ENCODE measurements at regions not wholly inside any gene's neighbourhood (a gene's known extent, or its start where the extent isn't known, plus 50 kb on each side); places are given as distances from the start of the nearest gene placed in this dataset.

- no peak for DNase-seq
Observed at GRCh38 chr16:62676306-62676705, 640.1 kb upstream of the CDH8 start.

DNA sequence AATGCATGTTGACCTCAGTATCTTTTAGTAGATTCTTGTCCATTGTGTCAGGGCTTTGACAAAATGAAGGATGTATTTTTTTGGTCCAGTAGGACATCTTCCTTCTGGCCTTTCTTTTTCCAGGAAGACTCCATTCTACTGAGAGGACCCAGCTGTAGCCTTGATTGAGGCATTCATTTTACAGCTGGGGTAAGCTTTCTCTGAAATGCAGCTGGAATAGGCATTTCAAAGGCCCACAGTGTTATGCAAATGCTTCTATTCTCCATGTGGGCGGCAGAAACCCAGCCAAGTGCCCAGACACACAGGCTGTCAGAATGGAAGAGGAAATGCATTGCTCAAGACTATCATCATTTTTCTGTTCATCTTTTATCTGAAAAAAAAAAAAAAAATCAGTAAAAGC, 629.0 kb upstream of the CDH8 start:
- no peak for DNase-seq

GRCh38 chr16:62664566-62664965, 628.3 kb upstream of the CDH8 start:
- no peak for DNase-seq

DNA sequence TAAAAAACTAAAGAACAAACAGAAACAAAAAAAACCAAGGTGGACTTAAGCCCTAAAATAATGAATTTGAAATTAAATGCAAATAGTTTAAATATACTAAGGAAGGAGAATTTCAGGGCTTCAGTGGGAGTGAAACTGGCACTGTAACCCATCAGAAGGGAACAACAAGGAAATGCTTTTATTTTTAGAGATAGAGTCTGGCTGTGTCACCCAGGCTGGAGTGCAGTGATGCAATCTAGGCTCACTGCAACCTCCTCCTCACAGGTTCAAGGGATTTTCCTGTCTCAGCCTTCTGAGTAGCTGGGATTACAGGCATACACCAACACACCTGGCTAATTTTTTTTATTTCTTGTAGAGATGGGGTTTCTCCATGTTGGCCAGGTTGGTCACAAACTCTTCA, 625.2 kb upstream of the CDH8 start:
- DNase-seq: no peak

GRCh38 chr16:62657116-62657515, 620.9 kb upstream of the CDH8 start:
- DNase-seq: no peak

DNA sequence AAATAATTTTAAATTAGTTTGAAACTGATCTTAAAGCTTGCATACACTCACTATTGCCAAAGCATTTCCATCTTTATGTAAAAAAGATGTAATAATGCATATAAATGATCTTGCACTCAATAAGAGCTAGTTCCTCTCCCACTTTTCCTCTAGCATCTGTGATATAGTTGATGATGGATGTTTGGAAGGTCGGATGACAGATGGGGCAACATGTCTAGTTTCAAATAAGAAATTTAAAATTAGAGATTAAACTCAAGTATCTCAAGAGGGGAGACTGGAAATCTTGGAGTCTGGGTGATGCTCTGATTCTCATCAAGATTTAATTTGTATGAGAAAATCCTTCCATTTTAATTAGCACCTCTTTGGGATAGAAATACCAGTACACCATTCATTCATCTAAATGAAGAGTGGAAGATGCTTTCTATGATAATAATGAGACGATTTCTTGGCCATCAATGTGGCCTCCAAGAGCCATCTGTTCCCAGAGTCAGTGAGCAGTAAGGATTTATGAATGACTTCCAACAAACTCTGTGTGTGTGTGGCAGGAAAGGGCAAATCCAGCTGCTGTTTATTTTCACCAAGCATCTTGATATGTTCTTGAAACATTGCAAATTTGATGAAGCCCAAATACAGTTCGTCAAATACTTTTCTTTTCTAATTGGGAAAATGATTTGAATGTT, 616.3 kb upstream of the CDH8 start:
- DNase-seq: no peak

DNA sequence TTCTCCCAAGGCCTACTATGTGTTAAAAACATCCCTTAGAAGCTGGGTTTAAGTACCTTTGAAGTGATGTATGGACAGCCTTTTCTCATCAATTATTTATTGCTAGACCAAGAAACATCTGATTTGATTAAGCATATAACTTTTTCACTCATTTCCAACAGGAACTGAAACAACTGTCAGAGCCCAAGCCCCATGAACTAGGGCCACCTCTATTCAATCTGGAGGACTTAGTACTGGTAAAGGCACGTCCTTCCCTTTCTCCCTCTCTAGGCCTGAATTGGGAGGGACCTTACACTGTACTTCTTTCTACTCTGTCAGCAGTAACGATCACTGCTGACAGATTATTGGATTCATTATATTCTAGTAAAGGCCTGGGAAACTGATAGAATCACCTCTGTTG, 612.0 kb upstream of the CDH8 start:
- DNase-seq: no peak

DNA sequence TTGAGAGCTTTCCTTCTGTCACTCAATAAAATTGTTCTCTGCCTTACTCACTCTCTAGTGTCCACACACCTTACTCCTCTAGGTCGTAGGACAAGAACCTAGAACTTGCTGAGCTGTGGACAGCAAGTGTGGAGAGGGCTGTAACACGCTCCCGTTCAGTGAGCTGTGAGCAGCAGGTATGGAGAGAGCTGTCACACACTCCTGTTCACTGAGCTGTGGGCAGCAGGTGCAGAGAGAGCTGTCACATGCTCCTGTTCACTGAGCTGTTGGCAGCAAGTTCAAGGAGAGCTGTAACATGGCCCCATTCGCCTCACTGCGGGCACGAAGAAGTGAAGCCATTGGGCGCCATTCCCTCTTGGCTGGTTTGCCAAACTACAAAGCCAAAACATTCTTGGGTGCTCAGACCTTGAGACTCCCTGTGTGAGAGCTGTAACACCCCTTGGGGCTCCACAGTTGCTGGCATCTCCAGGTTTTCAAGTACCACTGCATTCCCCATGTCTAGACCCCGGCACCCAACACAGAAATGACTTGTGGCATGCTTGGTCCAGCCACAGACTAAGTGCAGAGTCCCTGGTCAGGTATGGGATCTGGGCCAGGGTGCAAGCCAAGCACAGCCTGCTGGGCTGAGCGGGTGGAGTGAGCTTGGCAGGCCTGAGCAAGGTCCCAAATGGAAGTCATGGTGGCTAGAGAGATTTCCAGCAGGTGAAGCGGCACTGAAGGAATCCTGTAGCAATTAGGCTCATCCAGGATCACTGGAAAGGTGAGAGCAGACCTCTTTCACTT, 608.0 kb upstream of the CDH8 start:
- DNase-seq: no peak

DNA sequence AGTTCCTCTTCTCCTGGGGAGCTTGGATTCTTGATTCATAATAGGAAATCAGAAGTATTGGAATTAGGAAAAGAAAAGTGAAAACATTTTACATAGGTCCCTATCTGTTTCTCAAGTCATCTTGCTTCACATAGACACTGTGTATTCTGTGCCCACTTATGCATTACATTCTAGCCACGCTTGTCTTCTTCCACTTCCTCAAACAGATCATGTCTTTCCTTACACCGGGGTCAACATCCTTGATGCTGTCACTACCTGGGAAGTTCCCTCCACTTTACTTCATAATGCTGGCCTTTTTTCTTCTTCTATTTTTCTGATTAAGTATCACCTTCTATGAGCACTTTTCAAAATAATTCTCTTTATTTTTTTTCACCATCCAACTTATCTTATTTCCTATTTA, 606.4 kb upstream of the CDH8 start:
- DNase-seq: no peak

DNA sequence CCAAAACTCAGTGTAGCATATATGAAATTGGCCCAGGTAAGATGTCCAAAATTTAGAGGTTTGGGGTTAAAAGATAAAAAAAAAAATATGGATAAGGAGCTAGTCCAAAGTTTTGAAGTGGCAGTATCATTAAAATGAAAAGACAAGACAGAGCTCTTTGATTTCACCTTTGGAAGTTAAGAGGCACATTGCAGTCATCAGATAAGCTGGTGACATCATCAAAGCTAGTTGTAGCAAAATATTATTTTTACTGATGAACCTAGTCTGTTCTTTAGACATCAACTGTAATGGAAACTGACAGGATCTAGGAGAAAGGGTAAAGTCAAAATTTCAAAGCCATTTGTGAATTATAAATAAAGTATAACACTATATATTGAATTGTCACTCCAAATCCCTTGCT, 603.7 kb upstream of the CDH8 start:
- no peak for DNase-seq

GRCh38 chr16:62638964-62639870, 603.0 kb upstream of the CDH8 start:
- no peak for DNase-seq

- DNase-seq: no peak
Observed at GRCh38 chr16:62638324-62638911, 602.2 kb upstream of the CDH8 start.

DNA sequence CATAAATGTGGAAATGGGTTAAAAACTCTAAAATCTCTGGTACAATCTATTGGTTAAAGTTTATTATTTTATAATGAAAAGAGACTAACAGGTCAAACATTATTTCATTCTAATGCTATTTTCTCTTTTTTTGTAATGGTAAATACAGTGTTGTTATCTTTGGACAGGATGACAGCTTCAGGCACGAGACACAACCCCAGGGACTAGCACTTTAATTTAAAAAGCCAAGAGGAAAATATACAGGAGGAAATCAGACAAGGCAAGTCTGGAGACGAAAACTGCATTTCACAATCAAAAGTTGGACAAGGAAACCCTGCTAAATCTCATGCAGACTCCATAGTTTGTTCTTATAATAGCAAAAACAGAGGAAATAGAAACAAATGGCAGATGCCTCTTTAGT, 589.1 kb upstream of the CDH8 start:
- DNase-seq: no peak

DNA sequence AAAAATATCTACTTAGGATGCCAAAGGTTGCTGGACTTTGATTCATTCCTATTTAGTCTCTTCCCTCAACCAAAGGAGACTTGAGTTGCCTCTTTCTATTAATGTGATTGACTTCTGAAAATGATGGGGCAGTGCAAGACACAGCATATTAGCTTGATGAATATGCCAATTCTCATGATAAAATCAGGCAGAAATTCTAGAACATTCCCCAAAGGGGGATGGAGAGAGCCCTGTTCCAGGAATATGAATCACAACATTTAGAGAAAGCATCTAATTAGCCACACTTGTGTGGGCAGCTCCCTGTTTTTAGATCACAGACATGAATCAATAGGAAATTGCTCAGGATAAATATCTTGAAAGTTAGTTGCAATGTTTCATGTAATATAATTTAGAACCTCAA, 584.0 kb upstream of the CDH8 start:
- DNase-seq: no peak

DNA sequence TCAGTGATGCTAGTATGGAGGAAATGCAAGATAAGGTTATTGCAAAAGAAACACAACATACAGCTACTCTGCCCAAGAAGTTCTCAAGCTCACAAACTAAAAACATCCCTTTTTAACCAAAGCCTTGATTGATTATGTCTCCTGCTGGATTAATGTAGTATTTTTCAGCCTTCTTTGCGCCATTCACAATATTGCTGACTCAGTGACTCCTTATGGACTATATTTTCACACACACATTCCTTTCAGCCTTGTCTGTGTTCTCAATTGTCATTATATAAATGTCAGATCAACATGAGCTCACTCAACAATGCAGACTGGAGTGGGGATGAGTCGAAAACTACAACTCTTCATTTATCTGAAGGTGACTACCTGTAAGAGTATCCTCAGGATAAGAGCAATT, 579.3 kb upstream of the CDH8 start:
- DNase-seq: no peak

DNA sequence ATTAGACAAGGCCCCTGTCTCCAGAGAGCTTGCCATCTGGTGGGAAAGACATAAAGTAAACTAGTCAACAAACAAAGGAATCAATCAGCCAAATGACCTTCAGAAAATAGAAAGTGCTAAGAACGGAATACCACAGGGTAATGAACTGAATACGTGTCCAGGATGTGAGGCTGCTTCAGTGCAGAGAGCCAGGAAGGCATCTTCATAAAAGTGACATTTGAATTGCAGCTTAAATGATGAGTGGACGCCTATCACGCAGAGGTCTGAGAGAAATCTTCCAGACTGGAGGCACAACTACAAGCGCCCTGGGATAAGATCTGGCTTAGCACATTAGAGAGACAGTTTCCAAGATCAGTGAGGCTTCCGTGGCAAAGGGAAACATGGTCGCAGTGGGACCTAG, 574.1 kb upstream of the CDH8 start:
- DNase-seq: no peak

DNA sequence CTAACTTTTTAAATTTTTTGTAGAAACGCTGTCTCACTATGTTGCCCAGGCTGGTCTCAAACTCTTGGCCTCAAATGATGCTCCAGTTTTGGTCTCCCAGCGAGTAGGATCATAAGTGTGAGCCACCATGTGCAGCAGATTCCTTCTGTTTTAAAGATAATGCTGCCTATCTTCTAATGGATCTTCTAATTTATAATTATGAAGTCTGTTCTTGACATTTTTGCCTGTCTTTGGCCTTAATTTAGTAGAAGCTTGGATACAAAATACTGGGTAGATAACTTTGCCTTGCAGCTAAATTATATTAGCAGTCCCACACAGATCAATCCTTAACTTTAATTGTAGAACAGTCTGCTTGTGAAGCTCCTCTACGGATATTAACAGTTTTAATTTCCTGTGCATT, 566.6 kb upstream of the CDH8 start:
- no peak for DNase-seq

GRCh38 chr16:62597875-62598274, 561.6 kb upstream of the CDH8 start:
- no peak for DNase-seq

DNA sequence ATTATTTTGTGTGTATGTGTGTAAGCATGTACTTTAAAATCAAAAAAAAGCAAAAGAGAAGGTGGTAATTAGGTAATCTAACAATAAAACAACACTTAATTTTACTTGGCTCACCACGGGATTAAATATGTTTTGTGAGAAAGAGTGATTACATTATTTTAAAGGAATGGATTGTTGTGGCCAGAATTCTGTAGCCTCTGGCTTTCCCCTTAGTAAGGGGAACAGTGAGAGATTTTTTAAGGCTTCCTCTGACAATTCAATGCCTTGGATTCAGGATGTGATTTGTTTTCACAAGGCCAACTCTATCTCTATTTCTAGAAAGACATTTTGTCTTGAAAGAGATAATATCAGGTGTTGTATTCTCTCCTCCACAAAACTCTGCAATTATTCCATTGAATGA, 560.3 kb upstream of the CDH8 start:
- no peak for DNase-seq

GRCh38 chr16:62596125-62596524, 559.9 kb upstream of the CDH8 start:
- DNase-seq: no peak

GRCh38 chr16:62586128-62586862, 550.1 kb upstream of the CDH8 start:
- no peak for DNase-seq

DNA sequence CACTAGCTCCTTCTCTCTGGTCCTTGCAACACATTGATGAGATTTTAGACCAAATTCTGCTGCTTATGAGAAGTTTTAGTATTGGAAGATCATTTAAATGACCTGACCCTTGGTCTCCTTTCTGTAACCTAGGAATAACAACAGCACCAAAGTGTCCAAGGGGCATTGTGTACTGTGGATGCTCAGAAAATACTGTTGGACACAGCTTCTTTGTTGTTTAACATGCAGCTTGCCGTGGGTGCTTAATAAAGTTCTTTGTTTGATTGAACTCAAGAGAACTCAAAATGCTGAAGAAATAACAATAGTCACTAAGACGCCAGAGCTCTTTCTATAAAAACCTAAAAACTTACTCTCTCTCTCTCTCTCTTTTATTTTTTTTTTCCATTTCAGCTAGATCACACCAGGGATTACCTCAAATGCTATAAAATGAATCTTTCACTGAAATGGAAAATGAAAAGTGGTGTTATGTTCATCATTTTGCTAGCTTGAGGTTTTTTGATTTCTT, 548.9 kb upstream of the CDH8 start:
- DNase-seq: no peak
